Heart left ventricle (tissue), 16 donors: ENCODE measurements at regions not wholly inside any gene's neighbourhood (a gene's known extent, or its start where the extent isn't known, plus 50 kb on each side); places are given as distances from the start of the nearest gene placed in this dataset.
A peak's percentile ranks its signal among the peaks of the same experiment; 100 is the strongest.

Source experiments
- ATAC-seq, 4 donors: fragments of 200-7000 bp; cut with Tn5 transposase; one replicate each; pipeline ENCODE4 v1.9.1; 2020 to 2022; ENCODE audit warnings: moderate library complexity in 4 of 4, mild to moderate bottlenecking in 3 of 4, moderate number of reproducible peaks in 1 of 4
- DNase-seq, 5 donors: peaks; one replicate each; pipeline ENCODE4 v3.0.0-alpha.2; 2020
- H3K27ac ChIP-seq, 12 donors: fragments of 200-600 bp; sonication (generic) in 4 of 12; one replicate each; pipeline versions ENCODE4 v1.5.0 to v1.8.0; 2016 to 2022; ENCODE audit warnings: mild to moderate bottlenecking in 2 of 12
- H3K27me3 ChIP-seq, 9 donors: fragments of 200-600 bp; sonication (generic) in 2 of 9; one replicate each; pipeline versions ENCODE4 v1.5.1 to v1.8.0; 2016 to 2022; ENCODE audit warnings: mild to moderate bottlenecking in 3 of 9
- H3K36me3 ChIP-seq, 9 donors: fragments of 200-600 bp; sonication (generic) in 2 of 9; one replicate each; pipeline versions ENCODE4 v1.5.0 to v1.8.0; 2018 to 2022; ENCODE audit warnings: mild to moderate bottlenecking in 2 of 9
- H3K4me1 ChIP-seq, 12 donors: fragments of 200-600 bp; sonication (generic) in 4 of 12; one replicate each; pipeline versions ENCODE4 v1.5.0 to v1.8.0; 2016 to 2022; ENCODE audit warnings: mild to moderate bottlenecking in 3 of 12
- H3K4me3 ChIP-seq, 12 donors: fragments of 200-600 bp; sonication (generic) in 4 of 12; one replicate each; pipeline versions ENCODE4 v1.5.0 to v1.8.0; 2017 to 2022; ENCODE audit warnings: mild to moderate bottlenecking in 9 of 12, moderate library complexity in 4 of 12
- H3K9me3 ChIP-seq, 12 donors: fragments of 200-600 bp; sonication (generic) in 4 of 12; one replicate each; pipeline versions ENCODE4 v1.5.0 to v1.8.0; 2016 to 2022; ENCODE audit warnings: mild to moderate bottlenecking in 1 of 12
- POLR2A ChIP-seq, 2 donors: fragments of 450-650 bp; IDR thresholded peaks; one replicate each; pipeline ENCODE4 v1.6.1; 2017; ENCODE audit warnings: antibody characterized with exemption in 2 of 2, mild to moderate bottlenecking in 2 of 2, moderate library complexity in 2 of 2
- WGBS, 4 donors: extraction: QIAGEN DNeasy Blood & Tissue Kit in 2 of 4; methylation state at CpG; one replicate each; pipeline versions ENCODE4 v1.1.5 to v1.1.7; 2013 to 2018; 5-methylcytosine and 5-hydroxymethylcytosine counted together
- intact Hi-C, 10 donors: fragments of 100-400 bp; cut with DNase I; formaldehyde crosslinking; loops; one replicate each; pipeline versions ENCODE4 v1.11.1 to v1.14.2; 2022
- TF ChIP-seq, protein P1 (sequence below), 12 donors: fragments of 200-600 bp; sonication (generic) in 4 of 12; IDR thresholded peaks; one replicate each; pipeline versions ENCODE4 v1.5.0 to v1.8.0; 2018 to 2022; ENCODE audit warnings: antibody characterized with exemption in 12 of 12, mild to moderate bottlenecking in 5 of 12
- donor health status: ischemic (EF 13 %, LVEDD 7.1; RV severe dilation, severe dysfunction).
- donor health status: healthy with polysubstance abuse.
- donor health status: DM: no; HTN: yes; CAD: no.
- donor health status: DM: no; HTN: no; CAD: no.
- donor health status: ischemic (EF 25% LVEDD 6.9; RV normal size, moderate dysfunction).
- donor health status: ischemic (EF 25% LVEDD 5.7; RV mildly dilated, moderate dysfunction).
- donor health status: healthy.
- donor health status: DM: yes; HTN: yes; CAD: no.
- donor health status: ischemic (EF 35%, LVEDD 5.7; RV mildly dilated, moderate dysfunction).
- donor health status: nonischemic (EF 11% LVEDD 7.7; RV severe dilation, severe dysfunction).
- donor health status: DM: yes; HTN: yes; CAD: no.
- donor health status: PGD.
- donor health status: ischemic (EF 29% LVEDD 5.4; RV normal size, mild dysfunction).
- donor health status: nonischemic (EF 23%, LVEDD 6.1; RV moderate dilation, normal function).

DNA sequence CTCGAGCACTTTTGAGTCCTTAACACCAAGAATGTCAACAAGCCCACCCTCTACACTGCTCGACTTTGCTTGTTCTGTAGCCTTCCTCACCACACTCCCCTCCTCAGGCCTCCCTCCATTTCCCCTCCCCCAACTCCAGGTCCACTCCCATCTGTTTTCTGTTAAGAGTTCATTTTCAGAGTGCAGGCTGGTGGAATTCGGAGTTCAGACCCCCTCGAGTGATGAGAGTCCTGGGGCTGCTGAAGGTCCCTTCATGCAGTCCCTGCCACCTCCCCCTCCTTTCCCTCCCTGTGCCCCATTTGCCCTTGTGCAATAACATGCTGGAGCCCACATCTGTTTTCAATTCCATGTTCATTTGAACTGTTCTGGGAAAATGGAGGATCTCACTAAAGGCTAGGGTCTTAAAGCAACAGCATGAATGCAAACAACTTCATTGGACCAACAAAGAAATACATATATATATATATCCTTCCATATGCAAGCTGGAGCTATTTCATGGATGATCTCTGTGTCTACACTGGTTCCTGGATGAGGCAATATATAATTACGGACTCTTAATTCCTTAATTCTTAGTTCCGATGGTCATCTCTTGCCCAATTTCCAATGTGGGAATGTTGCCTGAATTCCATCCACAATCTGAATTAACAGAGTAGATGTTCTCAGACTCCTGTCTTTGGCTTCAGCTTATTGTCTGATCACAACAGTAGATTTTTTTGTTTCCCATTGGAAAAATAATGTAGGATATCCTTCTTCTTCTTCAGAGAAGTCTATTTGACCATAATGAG is 340.4 kb downstream of the ETS1 start:
- Histone ChIP-seq H3K4me3 (no peak overlapping the region), H3K36me3 (no peaks in the 10 kb centered on the region), H3K4me1 (peaks cover 0 to 6% (median 0%) of the 10 kb centered on the region in 12 donors), H3K9me3 (no peaks in the 10 kb centered on the region), H3K27ac (no peak overlapping the region), H3K27me3 (no peaks in the 10 kb centered on the region)
- TF ChIP-seq, protein P1, sequence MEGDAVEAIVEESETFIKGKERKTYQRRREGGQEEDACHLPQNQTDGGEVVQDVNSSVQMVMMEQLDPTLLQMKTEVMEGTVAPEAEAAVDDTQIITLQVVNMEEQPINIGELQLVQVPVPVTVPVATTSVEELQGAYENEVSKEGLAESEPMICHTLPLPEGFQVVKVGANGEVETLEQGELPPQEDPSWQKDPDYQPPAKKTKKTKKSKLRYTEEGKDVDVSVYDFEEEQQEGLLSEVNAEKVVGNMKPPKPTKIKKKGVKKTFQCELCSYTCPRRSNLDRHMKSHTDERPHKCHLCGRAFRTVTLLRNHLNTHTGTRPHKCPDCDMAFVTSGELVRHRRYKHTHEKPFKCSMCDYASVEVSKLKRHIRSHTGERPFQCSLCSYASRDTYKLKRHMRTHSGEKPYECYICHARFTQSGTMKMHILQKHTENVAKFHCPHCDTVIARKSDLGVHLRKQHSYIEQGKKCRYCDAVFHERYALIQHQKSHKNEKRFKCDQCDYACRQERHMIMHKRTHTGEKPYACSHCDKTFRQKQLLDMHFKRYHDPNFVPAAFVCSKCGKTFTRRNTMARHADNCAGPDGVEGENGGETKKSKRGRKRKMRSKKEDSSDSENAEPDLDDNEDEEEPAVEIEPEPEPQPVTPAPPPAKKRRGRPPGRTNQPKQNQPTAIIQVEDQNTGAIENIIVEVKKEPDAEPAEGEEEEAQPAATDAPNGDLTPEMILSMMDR (IDR thresholded peaks at IDR 0.05) = no peak
- TF ChIP-seq POLR2A (IDR thresholded peaks at IDR 0.05) = no peak
- DNase-seq (no peak), ATAC-seq (peak in 1 of 4 donors; percentile 39)
- 56 to 68% (median 64%) methylated on average over 6 of the region's 6 CpGs for WGBS, 4 donors
- intact Hi-C loops = no loop called here

DNA sequence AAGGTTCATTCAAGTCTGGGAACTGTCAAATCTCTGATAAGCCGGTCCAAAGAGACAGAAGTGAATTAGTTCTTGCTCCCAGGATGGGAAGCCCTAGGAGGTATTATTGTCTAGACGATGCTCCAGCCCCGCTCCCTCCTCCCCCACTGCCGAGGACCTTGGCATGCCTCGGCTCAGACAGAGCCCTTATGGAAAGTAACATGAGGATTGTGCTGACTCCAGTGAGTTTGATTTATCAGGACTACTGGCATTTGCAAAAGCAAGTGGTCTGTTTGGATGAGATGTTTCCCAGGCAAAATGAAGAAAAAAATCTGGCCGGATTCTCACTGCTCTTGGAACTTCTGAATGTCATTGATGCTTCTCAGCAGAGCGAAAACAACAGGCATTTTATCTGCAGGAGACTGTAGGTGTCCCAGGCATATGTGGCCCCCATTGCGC is 341.0 kb downstream of the ETS1 start:
- 45 to 58% (median 53%) methylated on average over 8 of the region's 8 CpGs for WGBS, 4 donors
- Histone ChIP-seq H3K9me3 (no peaks in the 10 kb centered on the region), H3K36me3 (no peaks in the 10 kb centered on the region), H3K4me3 (no peak overlapping the region), H3K27me3 (no peaks in the 10 kb centered on the region), H3K4me1 (peaks cover 0 to 6% (median 0%) of the 10 kb centered on the region in 12 donors), H3K27ac (no peak overlapping the region)
- TF ChIP-seq, protein P1 (IDR thresholded peaks at IDR 0.05) = no peak
- TF ChIP-seq POLR2A (IDR thresholded peaks at IDR 0.05) = no peak
- intact Hi-C loops = no loop called here
- DNase-seq (no peak), ATAC-seq (peak in 3 of 4 donors; percentile 30 to 70 (median 56))

DNA sequence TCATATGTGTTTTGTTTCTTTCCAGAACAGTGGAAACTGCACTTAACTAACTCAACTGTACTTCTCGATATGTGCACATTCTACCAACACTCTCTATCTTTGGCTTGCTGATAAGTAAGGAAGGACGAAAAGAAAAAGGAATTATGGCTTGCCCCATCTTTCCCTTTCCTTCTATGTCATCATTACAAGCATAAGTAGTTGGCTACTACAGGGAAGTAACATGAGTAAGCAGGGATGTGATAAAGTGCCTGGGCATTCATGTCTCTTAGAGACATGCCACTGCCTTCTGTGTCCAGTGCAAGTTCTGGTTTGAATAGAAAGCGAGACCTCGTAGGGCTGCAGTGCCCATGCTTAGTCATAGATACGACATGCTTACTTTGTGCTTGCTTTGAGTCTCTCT is 342.5 kb downstream of the ETS1 start:
- intact Hi-C loops = loop anchor here in 1 of 10 donors (5.0 kb wide), 1 partner anchor 53 kb away; no protein-coding TSS in a partner anchor
- Histone ChIP-seq H3K4me1 (peaks cover 0 to 8% (median 0%) of the 10 kb centered on the region in 12 donors), H3K36me3 (no peaks in the 10 kb centered on the region), H3K4me3 (no peak overlapping the region), H3K27ac (no peak overlapping the region), H3K27me3 (no peaks in the 10 kb centered on the region), H3K9me3 (no peaks in the 10 kb centered on the region)
- ATAC-seq (no peak), DNase-seq (no peak)
- TF ChIP-seq, protein P1 (IDR thresholded peaks at IDR 0.05) = no peak
- TF ChIP-seq POLR2A (IDR thresholded peaks at IDR 0.05) = no peak
- 78 to 83% (median 81%) methylated on average over 5 of the region's 5 CpGs for WGBS, 4 donors

DNA sequence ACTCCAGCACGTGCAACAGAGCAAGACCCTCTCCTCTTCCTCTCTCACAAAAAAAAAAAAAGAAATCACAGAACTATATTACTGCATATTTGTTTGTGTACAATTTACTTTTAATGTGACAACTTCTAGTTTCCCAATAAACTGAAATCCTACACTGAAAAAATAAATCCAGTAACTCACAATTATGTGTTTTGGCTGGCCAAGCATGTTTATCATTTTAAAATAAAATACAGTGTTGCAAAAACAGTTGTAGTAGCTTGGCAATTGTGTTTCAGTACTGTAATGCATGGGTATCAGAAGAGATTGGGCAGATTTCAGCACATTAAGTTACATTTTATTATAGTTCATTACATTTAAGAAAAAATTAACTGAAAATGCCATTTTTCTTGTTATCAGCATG is 344.9 kb downstream of the ETS1 start:
- ATAC-seq (no peak), DNase-seq (no peak)
- TF ChIP-seq, protein P1 (IDR thresholded peaks at IDR 0.05) = no peak
- TF ChIP-seq POLR2A (IDR thresholded peaks at IDR 0.05) = no peak
- H3K27ac ChIP-seq = no peak overlapping the region
- intact Hi-C loops = loop anchor here in 1 of 10 donors (5.0 kb wide), 1 partner anchor 50 kb away; no protein-coding TSS in a partner anchor
- H3K36me3 ChIP-seq = no peaks in the 10 kb centered on the region
- peaks cover 0 to 16% (median 0%) of the 10 kb centered on the region in 12 donors for H3K4me1 ChIP-seq
- H3K27me3 ChIP-seq = no peaks in the 10 kb centered on the region
- no peaks in the 10 kb centered on the region for H3K9me3 ChIP-seq
- WGBS, 4 donors = 86 to 94% (median 89%) methylated on average over 1 of the region's 1 CpG
- no peak overlapping the region for H3K4me3 ChIP-seq
